K562 (cell line): ENCODE measurements at regions not wholly inside any gene's neighbourhood (a gene's known extent, or its start where the extent isn't known, plus 50 kb on each side); places are given as distances from the start of the nearest gene placed in this dataset.

ENCODE experiments used
- ATAC-seq: fragments of 200-7000 bp; cut with Tn5 transposase; 3 replicates; pipeline ENCODE4 v1.9.1; 2020; ENCODE audit warnings: moderate library complexity
- BruUV-seq: library from RNA; stranded (reverse); fragments of 400-500 nt; replicated peaks from 2 replicates; lab custom pipeline; 2021; lab: Mats Ljungman, UMichigan
- CTCF ChIA-PET: fragments of 300-600 bp; formaldehyde crosslinking; extraction: SDS; loops from one replicate; lab custom pipeline; 2021; ENCODE audit warnings: low intra/inter-chr PET ratio; lab: Yijun Ruan, JAX
- POLR2A ChIA-PET: fragments of 300-600, 350-650 bp; sonication (Branson Sonifier 250); formaldehyde crosslinking; extraction: SDS; loops from one replicate; lab custom pipeline; 2021; ENCODE audit warnings: antibody characterized with exemption, inconsistent platforms; lab: Yijun Ruan, JAX
- DNase-seq, 4 experiments: peaks; one replicate each; pipeline versions ENCODE4 v3.0.0 to v3.0.0-alpha.2; 2011 to 2018; ENCODE audit warnings: low spot score in 3 of 4, mixed read lengths in 3 of 4; ENCODE audit errors: extremely low read depth in 1 of 4
- FAIRE-seq: peaks from 2 replicates; lab custom pipeline; 2011; peaks lifted over from hg19 to GRCh38; lab: Jason Lieb, UNC
- H2AFZ ChIP-seq: 2 replicates; pipeline ENCODE4 v1.6.0; 2011; ENCODE audit warnings: low read depth, low read length, control low read depth, inconsistent platforms
- H3K27ac ChIP-seq: fragments of 200-600 bp; 3 replicates; pipeline ENCODE4 v1.8.0; 2011; ENCODE audit warnings: low read depth, mild to moderate bottlenecking, control low read depth, inconsistent platforms, low read length, moderate library complexity, mixed read lengths; ENCODE audit errors: extremely low read depth
- H3K27me3 ChIP-seq, 2 experiments: fragments of 300-600 bp in 1 of 2; 2 replicates in 1 of 2; 3 replicates in 1 of 2; pipeline versions ENCODE4 v1.6.0 to v1.8.0; 2011; ENCODE audit warnings: inconsistent platforms in 2 of 2, low read length in 2 of 2, mild to moderate bottlenecking in 1 of 2, mixed read lengths in 1 of 2, moderate library complexity in 1 of 2; ENCODE audit not compliant: control insufficient read depth in 2 of 2, insufficient read depth in 2 of 2
- H3K36me3 ChIP-seq: fragments of 300-600 bp; 3 replicates; pipeline ENCODE4 v1.8.0; 2011; ENCODE audit warnings: mild to moderate bottlenecking, low read length, inconsistent platforms; ENCODE audit not compliant: control insufficient read depth, insufficient read depth
- H3K4me1 ChIP-seq, 2 experiments: fragments of 200-600 bp in 1 of 2; replicated peaks in 1 of 2; 2 replicates in 1 of 2; 3 replicates in 1 of 2; pipeline versions ENCODE4 v1.5.1 to v1.8.0; 2011; ENCODE audit warnings: inconsistent platforms in 2 of 2, low read length in 2 of 2, mild to moderate bottlenecking in 1 of 2, mixed read lengths in 1 of 2, moderate library complexity in 1 of 2; ENCODE audit not compliant: control insufficient read depth in 2 of 2, insufficient read depth in 2 of 2
- H3K4me2 ChIP-seq: 2 replicates; pipeline ENCODE4 v1.6.1; 2011; ENCODE audit warnings: low read length, control low read depth, inconsistent platforms, mixed read lengths; ENCODE audit not compliant: insufficient read depth
- H3K4me3 ChIP-seq: fragments of 200-600 bp; sonication (generic), shearing (Covaris generic); 2 replicates; pipeline ENCODE4 v1.5.1; 2016; ENCODE audit warnings: control low read depth, inconsistent platforms
- H3K79me2 ChIP-seq: fragments of 200-600 bp; 3 replicates; pipeline ENCODE4 v1.8.0; 2011; ENCODE audit warnings: low read length, inconsistent platforms; ENCODE audit not compliant: control insufficient read depth, insufficient read depth
- H3K9ac ChIP-seq, 2 experiments: 2 replicates each; pipeline versions ENCODE4 v1.6.0 to v1.6.1; 2011; ENCODE audit warnings: low read depth in 2 of 2, low read length in 2 of 2, control low read depth in 1 of 2, inconsistent platforms in 1 of 2, mild to moderate bottlenecking in 1 of 2, mixed read lengths in 1 of 2; ENCODE audit not compliant: insufficient read depth in 1 of 2
- H3K9me1 ChIP-seq: one replicate; pipeline ENCODE4 v1.6.0; 2011; ENCODE audit warnings: inconsistent platforms, mild to moderate bottlenecking, low read length, moderate library complexity; ENCODE audit not compliant: control insufficient read depth, insufficient read depth
- H3K9me3 ChIP-seq: replicated peaks from 2 replicates; pipeline ENCODE4 v1.5.1; 2011; ENCODE audit warnings: low read depth, low read length, inconsistent platforms; ENCODE audit not compliant: control insufficient read depth, insufficient read depth
- H4K20me1 ChIP-seq: replicated peaks from 2 replicates; pipeline ENCODE4 v1.6.1; 2011; ENCODE audit warnings: low read length, inconsistent platforms, mixed read lengths; ENCODE audit not compliant: control insufficient read depth, insufficient read depth
- BRCA1 ChIP-seq, 2 experiments: fragments of 450-650 bp in 1 of 2; sonication (generic) in 1 of 2; formaldehyde crosslinking in 1 of 2; IDR thresholded peaks; 2 replicates each; pipeline versions ENCODE4 v1.5.0 to v1.6.1; 2017 to 2020; ENCODE audit warnings: mild to moderate bottlenecking in 1 of 2, missing genetic modification reagents in 1 of 2
- HDAC8 ChIP-seq: fragments of 450-650 bp; IDR thresholded peaks from 2 replicates; pipeline ENCODE4 v1.6.1; 2016; ENCODE audit warnings: mild to moderate bottlenecking, missing genetic modification characterization, moderate library complexity, missing compliant biosample characterization
- JUNB ChIP-seq: fragments of 450-650 bp; formaldehyde crosslinking; conservative IDR thresholded peaks from 2 replicates; pipeline ENCODE4 v1.4.0; 2020; ENCODE audit warnings: mild to moderate bottlenecking
- MCM7 ChIP-seq, 2 experiments: fragments of 450-650 bp; IDR thresholded peaks; 2 replicates each; pipeline ENCODE4 v1.6.1; 2016 to 2018
- NR4A1 ChIP-seq, 2 experiments: fragments of 250-450 bp in 1 of 2; fragments of 450-650 bp in 1 of 2; sonication (Bioruptor Pico) in 1 of 2; IDR thresholded peaks; 2 replicates each; pipeline versions ENCODE4 v1.4.0 to v1.6.1; 2016 to 2020; ENCODE audit warnings: mild to moderate bottlenecking in 2 of 2, missing compliant biosample characterization in 1 of 2, missing genetic modification characterization in 1 of 2, moderate library complexity in 1 of 2
- POLR2A ChIP-seq: fragments of 450-650 bp; conservative IDR thresholded peaks from 2 replicates; pipeline ENCODE4 v1.6.1; 2016
- RAD51 ChIP-seq: fragments of 450-650 bp; IDR thresholded peaks from 2 replicates; pipeline ENCODE4 v1.7.1; 2016; ENCODE audit warnings: low read depth, mild to moderate bottlenecking, borderline replicate concordance
- SNIP1 ChIP-seq: fragments of 450-650 bp; IDR thresholded peaks from 2 replicates; pipeline ENCODE4 v1.7.1; 2017; ENCODE audit warnings: low read depth, mild to moderate bottlenecking
- TAF9B ChIP-seq: fragments of 450-650 bp; IDR thresholded peaks from 2 replicates; pipeline ENCODE4 v1.6.1; 2018; ENCODE audit warnings: mild to moderate bottlenecking; ENCODE audit not compliant: partially characterized antibody
- ZKSCAN8 ChIP-seq: fragments of 200-800 bp; sonication (Bioruptor generic); IDR thresholded peaks from 2 replicates; pipeline ENCODE4 v1.6.1; 2016; ENCODE audit warnings: missing genetic modification characterization, missing compliant biosample characterization
- ZNF431 ChIP-seq: sonication (generic); formaldehyde crosslinking; IDR thresholded peaks from 2 replicates; pipeline ENCODE4 v1.8.0; 2022; ENCODE audit warnings: mild to moderate bottlenecking, missing genetic modification reagents
- WGBS: fragments of 100-300 bp; shearing (Covaris generic); methylation state at CpG from one replicate; pipeline ENCODE4 v1.1.6; 2016; ENCODE audit warnings: low coverage, mixed read lengths; ENCODE audit not compliant: insufficient coverage; ENCODE audit errors: missing lambda C conversion rate; 5-methylcytosine and 5-hydroxymethylcytosine counted together
- in situ Hi-C: fragments of 300-500 bp; cut with MboI; formaldehyde crosslinking; loops from 4 replicates; pipeline ENCODE4 v1.15.0; 2018; ENCODE audit warnings: inconsistent platforms, mixed read lengths
- intact Hi-C: fragments of 100-400 bp; cut with micrococcal nuclease; formaldehyde crosslinking; loops from 2 replicates; pipeline ENCODE4 v1.14.2; 2022
- TF ChIP-seq, protein P1 (sequence below), 2 experiments: IDR thresholded peaks; 2 replicates each; pipeline ENCODE4 v1.6.1; 2011; ENCODE audit warnings: borderline replicate concordance in 1 of 2, control low read depth in 1 of 2, low read depth in 1 of 2, low read length in 1 of 2, mild to moderate bottlenecking in 1 of 2, mixed read lengths in 1 of 2, moderate library complexity in 1 of 2; ENCODE audit not compliant: insufficient read depth in 1 of 2, insufficient read length in 1 of 2, poor library complexity in 1 of 2, severe bottlenecking in 1 of 2; ENCODE audit errors: extremely low read depth in 1 of 2
- TF ChIP-seq, protein P2 (sequence below): fragments of 450-650 bp; IDR thresholded peaks from 2 replicates; pipeline ENCODE4 v1.6.1; 2016; ENCODE audit warnings: antibody characterized with exemption
- TF ChIP-seq, protein P3 (sequence below), 2 experiments: fragments of 450-650 bp; conservative IDR thresholded peaks; 2 replicates each; pipeline ENCODE4 v1.6.1; 2017; ENCODE audit warnings: mild to moderate bottlenecking in 2 of 2, moderate library complexity in 2 of 2

DNA sequence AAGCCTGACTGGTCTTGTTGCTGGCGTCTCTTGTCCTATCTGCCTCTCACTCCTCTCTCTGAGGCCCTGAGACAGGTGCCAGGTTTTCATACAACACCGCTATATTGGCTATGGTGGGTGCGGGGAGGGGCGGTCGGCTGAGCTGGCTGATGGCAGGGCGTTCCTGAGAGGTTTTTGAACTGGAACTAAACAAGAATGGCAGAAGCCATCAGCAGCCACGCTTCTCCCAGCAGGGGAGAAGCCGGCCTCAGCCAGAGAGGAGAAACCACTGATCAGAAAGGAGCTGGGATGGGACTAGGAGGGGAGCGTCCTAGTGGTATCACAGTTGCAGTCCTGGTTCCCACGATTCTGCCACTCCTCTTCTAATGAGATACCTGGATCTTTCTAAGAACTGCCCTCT, 89.9 kb upstream of the PRR23E start:
- Histone ChIP-seq H3K4me3 (no peak overlapping the region), H3K9me1 (no peaks in the 10 kb centered on the region), H3K9ac (no peak overlapping the region), H3K36me3 (no peaks in the 10 kb centered on the region), H3K27ac (no peak overlapping the region), H3K79me2 (no peaks in the 10 kb centered on the region), H4K20me1 (no peaks in the 10 kb centered on the region), H3K9me3 (no peaks in the 10 kb centered on the region), H2AFZ (no peak overlapping the region), H3K27me3 (peaks cover 8 to 58% of the 10 kb centered on the region in 2 experiments; a peak in 3 of 5 replicates), H3K4me1 (no peaks in the 10 kb centered on the region), H3K4me2 (no peak overlapping the region)
- FAIRE-seq (no peak), ATAC-seq (no peak), DNase-seq (no peak)
- no TSS peak for BruUV-seq
- WGBS = 0% methylated on average over 4 of the region's 10 CpGs
- intact Hi-C loops (no loop called here), in situ Hi-C loops (no loop called here)
- CTCF ChIA-PET = no interaction called here
- POLR2A ChIA-PET = no interaction called here
- TF ChIP-seq, protein P1, sequence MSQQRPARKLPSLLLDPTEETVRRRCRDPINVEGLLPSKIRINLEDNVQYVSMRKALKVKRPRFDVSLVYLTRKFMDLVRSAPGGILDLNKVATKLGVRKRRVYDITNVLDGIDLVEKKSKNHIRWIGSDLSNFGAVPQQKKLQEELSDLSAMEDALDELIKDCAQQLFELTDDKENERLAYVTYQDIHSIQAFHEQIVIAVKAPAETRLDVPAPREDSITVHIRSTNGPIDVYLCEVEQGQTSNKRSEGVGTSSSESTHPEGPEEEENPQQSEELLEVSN (IDR thresholded peaks at IDR 0.05; ENCODE audit: borderline replicate concordance in 1 of 2, extremely low read depth in 1 of 2, insufficient read depth in 1 of 2, insufficient read length in 1 of 2, low read depth in 1 of 2, low read length in 1 of 2, poor library complexity in 1 of 2, severe bottlenecking in 1 of 2) = no peak
- TF ChIP-seq SNIP1 (no peak), JUNB (CRISPR knock-in tag) (no peak), BRCA1 (IDR thresholded peaks at IDR 0.05) (no peak), BRCA1 (CRISPR knock-in tag; IDR thresholded peaks at IDR 0.05) (no peak), MCM7 (IDR thresholded peaks at IDR 0.05) (no peak), ZKSCAN8 (no peak), HDAC8 (tag) (no peak), POLR2A (no peak), NR4A1 (CRISPR knock-in tag; IDR thresholded peaks at IDR 0.05) (no peak), NR4A1 (tag; IDR thresholded peaks at IDR 0.05) (no peak), RAD51 (no peak), TAF9B (no peak), ZNF431 (CRISPR knock-in tag) (no peak)
- TF ChIP-seq, protein P2, sequence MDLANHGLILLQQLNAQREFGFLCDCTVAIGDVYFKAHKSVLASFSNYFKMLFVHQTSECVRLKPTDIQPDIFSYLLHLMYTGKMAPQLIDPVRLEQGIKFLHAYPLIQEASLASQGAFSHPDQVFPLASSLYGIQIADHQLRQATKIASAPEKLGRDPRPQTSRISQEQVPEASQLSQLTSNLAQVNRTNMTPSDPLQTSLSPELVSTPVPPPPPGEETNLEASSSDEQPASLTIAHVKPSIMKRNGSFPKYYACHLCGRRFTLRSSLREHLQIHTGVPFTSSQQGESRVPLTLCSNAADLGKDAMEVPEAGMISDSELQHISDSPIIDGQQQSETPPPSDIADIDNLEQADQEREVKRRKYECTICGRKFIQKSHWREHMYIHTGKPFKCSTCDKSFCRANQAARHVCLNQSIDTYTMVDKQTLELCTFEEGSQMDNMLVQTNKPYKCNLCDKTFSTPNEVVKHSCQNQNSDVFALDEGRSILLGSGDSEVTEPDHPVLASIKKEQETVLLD = no peak
- TF ChIP-seq, protein P3, sequence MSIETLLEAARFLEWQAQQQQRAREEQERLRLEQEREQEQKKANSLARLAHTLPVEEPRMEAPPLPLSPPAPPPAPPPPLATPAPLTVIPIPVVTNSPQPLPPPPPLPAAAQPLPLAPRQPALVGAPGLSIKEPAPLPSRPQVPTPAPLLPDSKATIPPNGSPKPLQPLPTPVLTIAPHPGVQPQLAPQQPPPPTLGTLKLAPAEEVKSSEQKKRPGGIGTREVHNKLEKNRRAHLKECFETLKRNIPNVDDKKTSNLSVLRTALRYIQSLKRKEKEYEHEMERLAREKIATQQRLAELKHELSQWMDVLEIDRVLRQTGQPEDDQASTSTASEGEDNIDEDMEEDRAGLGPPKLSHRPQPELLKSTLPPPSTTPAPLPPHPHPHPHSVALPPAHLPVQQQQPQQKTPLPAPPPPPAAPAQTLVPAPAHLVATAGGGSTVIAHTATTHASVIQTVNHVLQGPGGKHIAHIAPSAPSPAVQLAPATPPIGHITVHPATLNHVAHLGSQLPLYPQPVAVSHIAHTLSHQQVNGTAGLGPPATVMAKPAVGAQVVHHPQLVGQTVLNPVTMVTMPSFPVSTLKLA (conservative IDR thresholded peaks at IDR 0.05) = no peak
